CD4-positive, alpha-beta T cell treated with Interferon gamma for 1 hour (primary cell): ENCODE measurements at regions not wholly inside any gene's neighbourhood (a gene's known extent, or its start where the extent isn't known, plus 50 kb on each side); places are given as distances from the start of the nearest gene placed in this dataset.
"Not testable (repeated sequence)": the region's sequence is repeated elsewhere in the genome, so short reads cannot be mapped to it uniquely, and the experiment has no call there.

Source experiments
- DNase-seq: peaks from one replicate; pipeline ENCODE4 v3.0.0-alpha.2; 2020

- no peak for DNase-seq
Measured at GRCh38 chr6:26175033-26175427, 87.8 kb downstream of the HFE start.

DNA sequence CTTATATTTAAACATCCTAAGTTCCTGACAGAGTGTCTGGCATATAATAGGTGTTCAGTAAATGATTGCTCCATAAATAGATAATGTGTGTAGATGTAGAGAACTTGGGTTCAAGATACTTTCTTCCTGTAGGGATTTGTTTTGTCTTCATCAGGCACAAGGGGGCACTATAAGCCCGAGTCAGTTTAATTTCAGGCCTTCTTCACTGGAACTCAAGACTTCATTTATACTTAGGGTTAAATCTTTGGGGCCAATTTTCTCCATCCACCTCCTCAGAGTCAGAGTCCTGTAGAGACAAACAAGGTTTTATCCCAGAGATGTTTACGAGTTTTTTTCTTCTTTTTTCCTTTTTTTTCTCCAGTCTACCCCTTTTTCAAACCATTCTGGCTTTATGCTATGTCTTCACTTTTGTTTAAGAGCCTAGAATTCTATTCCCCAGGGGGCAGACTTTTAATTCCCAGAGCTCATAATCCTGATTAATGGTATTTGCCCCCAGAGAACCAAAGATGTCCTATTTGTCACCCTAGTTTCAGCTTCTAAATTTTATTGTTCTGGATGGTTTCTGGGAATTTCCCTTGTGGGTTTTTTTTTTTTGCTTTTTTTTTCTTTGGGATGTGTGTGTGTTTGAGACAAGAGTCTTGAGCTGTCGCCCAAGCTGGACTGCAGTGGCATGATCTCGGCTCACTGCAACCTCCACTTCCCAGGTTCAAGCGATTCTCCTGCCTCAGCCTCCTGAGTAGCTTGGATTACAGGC lies 88.4 kb downstream of the HFE start:
- peak; percentile 55 for DNase-seq

DNA sequence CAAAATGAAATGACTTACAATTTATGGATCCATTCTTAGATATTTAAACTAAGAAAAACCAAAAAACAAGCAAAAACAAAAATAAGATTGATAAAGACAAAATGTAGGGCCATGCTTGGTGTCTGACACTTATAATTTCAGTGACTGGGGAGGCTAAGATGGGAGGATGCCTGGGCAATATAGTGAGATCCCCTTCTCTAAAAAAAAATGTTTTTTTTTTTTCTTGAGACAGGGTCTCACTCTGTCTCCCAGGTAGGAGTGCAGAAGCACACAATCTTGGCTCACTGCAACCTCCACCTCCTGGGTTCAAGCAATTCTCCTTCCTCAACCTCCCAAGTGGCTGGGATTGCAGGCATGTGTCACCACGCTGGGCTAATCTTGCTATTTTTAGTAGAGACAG lies 92.4 kb downstream of the HFE start:
- no peak for DNase-seq

- DNase-seq, result no peak
Measured at GRCh38 chr6:26180346-26180745, 93.1 kb downstream of the HFE start.

DNA sequence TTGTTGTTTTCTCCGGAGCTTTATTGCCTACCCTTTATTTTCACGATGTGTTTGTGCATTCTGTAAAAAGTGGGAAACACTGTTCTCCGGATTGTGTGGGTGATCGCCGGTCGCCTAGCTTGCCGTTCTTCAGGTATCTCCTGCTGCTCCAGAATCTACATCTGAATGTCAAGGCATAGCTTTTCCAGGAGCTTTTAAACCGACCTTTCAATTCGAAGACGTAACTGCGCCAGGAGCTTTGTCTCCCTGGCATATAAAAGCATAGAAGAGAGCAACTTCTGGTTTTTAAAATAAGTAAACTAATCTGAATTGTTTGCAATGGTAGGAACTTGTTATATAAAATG lies 96.0 kb downstream of the HFE start:
- no peak for DNase-seq

- DNase-seq, result peak; percentile 67
Measured at GRCh38 chr6:26183581-26184366, 96.5 kb downstream of the HFE start.

DNA sequence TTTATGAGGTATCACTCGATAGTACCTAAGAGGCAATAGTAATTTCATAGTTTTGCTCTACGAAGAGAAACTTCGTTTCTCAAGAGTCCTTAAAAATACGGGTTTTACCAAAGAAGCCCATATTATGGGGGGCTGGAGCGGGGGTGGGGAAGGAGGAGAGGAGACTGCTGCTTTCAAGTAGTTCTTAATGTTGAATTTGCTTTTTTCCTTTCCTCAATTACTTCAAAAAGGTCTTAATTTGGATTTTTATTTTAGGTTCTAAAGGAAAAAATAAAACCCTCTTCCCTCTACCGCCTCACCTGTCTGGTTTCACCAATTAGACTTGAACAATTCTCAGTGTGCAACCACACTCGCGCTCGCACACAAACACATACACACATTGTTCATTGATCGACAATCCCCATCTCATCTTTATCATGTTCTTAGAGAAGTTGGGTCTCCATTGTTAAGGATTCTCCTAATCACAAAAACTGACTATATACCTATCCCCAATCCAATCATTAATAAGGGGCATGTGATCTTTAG lies 97.2 kb downstream of the HFE start:
- DNase-seq, result no peak

- DNase-seq, result no peak
Measured at GRCh38 chr6:26185004-26185403, 97.8 kb downstream of the HFE start.

- no peak for DNase-seq
Measured at GRCh38 chr6:26185802-26186201, 98.6 kb downstream of the HFE start.

GRCh38 chr6:26186652-26187051 lies 99.4 kb downstream of the HFE start:
- DNase-seq, result no peak

GRCh38 chr6:26187292-26187691 lies 100.1 kb downstream of the HFE start:
- no peak for DNase-seq

- peak; percentile 62 for DNase-seq
Measured at GRCh38 chr6:26187981-26188635, 100.9 kb downstream of the HFE start.

- not testable (repeated sequence) for DNase-seq
Measured at GRCh38 chr6:26191512-26191911, 104.3 kb downstream of the HFE start.

- DNase-seq, result no peak
Measured at GRCh38 chr6:26193467-26194328, 106.5 kb downstream of the HFE start.

DNA sequence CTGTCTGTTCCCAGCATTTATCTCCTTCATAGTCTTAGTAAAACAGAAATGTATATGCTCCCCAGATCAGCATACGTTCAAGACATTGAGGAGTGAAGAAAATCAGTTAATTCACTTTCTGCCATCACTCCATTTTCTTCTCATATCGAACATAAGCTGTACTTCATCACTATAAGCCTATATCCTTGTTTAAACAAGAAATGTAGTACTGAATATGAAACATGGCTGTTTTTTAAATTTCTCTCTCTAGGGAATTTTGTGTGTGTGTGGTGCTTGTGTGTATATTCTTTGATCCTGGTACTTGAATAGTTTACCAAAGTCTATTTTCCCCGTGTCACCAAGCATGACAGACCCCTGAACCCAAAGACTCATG lies 107.1 kb downstream of the HFE start:
- no peak for DNase-seq

- DNase-seq, result no peak
Measured at GRCh38 chr6:26194816-26195375, 107.7 kb downstream of the HFE start.

DNA sequence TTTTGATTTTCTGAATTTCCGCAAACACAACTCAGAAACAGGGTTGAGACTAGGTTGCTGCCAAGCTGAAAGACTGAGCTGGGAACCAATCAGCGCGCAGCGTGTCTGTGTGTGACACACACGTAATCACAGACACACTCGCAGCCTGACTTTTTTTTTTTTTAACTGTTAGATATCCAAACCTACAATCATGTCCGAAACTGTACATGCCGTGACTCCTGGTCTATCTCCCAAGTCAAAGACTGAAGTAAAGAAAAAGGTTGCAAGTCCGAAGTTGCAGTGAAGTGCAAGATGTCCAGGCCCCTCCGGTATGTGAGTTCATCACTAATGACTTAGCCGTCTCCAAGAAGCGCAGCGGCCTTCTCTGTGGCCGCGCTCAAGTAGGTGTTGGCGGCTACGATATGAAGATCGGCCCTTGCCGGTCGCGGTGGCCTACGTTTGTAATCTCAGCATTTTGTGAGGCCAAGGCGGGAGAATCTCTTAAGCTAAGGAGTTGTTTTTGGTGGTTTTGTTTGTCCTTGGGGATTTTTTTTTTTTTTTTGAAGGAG lies 108.2 kb downstream of the HFE start:
- peak; percentile 92 for DNase-seq

GRCh38 chr6:26195924-26196845 lies 109.0 kb downstream of the HFE start:
- peak; percentile 26 for DNase-seq

DNA sequence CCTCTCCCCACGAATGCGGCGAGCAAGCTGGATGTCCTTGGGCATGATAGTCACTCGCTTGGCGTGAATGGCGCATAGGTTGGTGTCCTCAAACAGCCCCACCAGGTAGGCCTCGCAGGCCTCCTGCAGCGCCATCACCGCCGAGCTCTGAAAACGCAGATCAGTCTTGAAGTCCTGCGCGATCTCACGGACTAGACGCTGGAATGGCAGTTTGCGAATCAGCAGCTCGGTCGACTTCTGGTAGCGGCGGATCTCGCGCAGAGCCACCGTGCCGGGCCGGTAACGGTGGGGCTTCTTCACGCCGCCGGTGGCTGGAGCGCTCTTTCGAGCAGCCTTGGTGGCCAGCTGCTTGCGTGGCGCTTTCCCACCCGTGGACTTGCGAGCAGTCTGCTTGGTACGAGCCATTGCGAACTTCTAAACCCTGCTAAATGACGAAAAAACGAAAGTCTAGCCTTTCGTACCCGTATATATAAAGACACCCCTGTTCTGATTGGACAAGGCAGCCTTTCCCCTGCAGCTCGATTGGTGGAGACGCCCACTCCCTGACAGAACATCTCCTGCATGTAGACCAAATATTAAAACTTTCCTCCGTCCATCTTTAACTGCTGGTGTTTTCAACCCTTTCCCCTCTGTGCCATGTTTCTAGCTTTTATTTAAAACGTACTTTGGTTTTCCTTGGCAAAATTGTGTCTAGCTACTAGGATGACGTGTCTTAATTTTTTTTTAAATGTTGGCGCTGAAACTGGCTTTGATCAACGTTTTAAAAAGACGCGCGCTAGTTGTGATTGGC lies 109.8 kb downstream of the HFE start:
- peak; percentile 90 for DNase-seq

DNA sequence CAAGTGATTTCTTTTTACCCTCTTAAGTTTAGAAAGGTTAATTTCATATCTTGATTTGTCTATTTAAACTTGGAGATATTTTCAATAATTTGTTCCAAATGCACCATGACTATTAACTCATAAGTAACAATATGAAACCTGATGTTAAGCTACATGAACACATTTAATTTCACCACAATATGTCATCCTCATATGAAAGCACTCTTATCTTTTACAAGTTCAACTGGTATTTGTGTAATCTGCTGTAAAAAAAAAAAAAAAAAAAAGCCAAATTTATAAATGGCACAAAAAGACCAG lies 110.4 kb downstream of the HFE start:
- no peak for DNase-seq
